ENCODE measurements at regions not wholly inside any gene's neighbourhood (a gene's known extent, or its start where the extent isn't known, plus 50 kb on each side); places are given as distances from the start of the nearest gene placed in this dataset.
"Not testable (repeated sequence)": the region's sequence is repeated elsewhere in the genome, so short reads cannot be mapped to it uniquely, and the experiment has no call there.

- H3K4me1 ChIP-seq: peaks cover 13% of the 10 kb centered on the region
- Mint-ChIP-seq H3K27me3 (ENCODE audit: insufficient read depth, low read depth) (peaks cover 17% of the 10 kb centered on the region), H3K4me3 (peak overlapping the region; percentile 48), H3K36me3 (no peaks in the 10 kb centered on the region), H3K27ac (peak overlapping the region; percentile 94), H3K4me1 (peaks cover 62% of the 10 kb centered on the region), H3K9me3 (no peaks in the 10 kb centered on the region)
- no peak for DNase-seq (ENCODE audit: low spot score)
- H3K27me3 ChIP-seq: no peaks in the 10 kb centered on the region
- no peaks in the 10 kb centered on the region for H3F3A ChIP-seq (ENCODE audit: low read depth)
- no peak overlapping the region for H3K9ac ChIP-seq
- no peak overlapping the region for H3K27ac ChIP-seq
- no peak overlapping the region for H3K4me2 ChIP-seq
- no peak overlapping the region for H3K4me3 ChIP-seq
- no peak overlapping the region for H2AFZ ChIP-seq (replicated peaks)
- H3K36me3 ChIP-seq: no peaks in the 10 kb centered on the region
- no peaks in the 10 kb centered on the region for H4K20me1 ChIP-seq (ENCODE audit: low read depth)
- H3K79me2 ChIP-seq (ENCODE audit: low read depth): no peaks in the 10 kb centered on the region
- TF ChIP-seq EZH2 (IDR thresholded peaks at IDR 0.05) (no peak), CTCF (IDR thresholded peaks at IDR 0.05) (no peak), EZH2phosphoT487 (IDR thresholded peaks at IDR 0.05) (no peak)
- H3K9me3 ChIP-seq (ENCODE audit: low read depth): no peaks in the 10 kb centered on the region
These were observed 446.6 kb downstream of the PTPRU start for GRCh38 chr1:29682919-29683295.

- Mint-ChIP-seq H3K9me3 (no peaks in the 10 kb centered on the region), H3K4me1 (peaks cover 57% of the 10 kb centered on the region), H3K27ac (peak overlapping the region; percentile 17), H3K27me3 (ENCODE audit: insufficient read depth, low read depth) (peaks cover 17% of the 10 kb centered on the region), H3K36me3 (no peaks in the 10 kb centered on the region), H3K4me3 (no peak overlapping the region)
- Histone ChIP-seq H3F3A (ENCODE audit: low read depth) (no peaks in the 10 kb centered on the region), H4K20me1 (ENCODE audit: low read depth) (no peaks in the 10 kb centered on the region), H2AFZ (replicated peaks) (no peak overlapping the region), H3K4me2 (no peak overlapping the region), H3K9me3 (ENCODE audit: low read depth) (no peaks in the 10 kb centered on the region), H3K4me3 (no peak overlapping the region), H3K79me2 (ENCODE audit: low read depth) (no peaks in the 10 kb centered on the region), H3K4me1 (peaks cover 10% of the 10 kb centered on the region), H3K27ac (no peak overlapping the region), H3K27me3 (no peaks in the 10 kb centered on the region), H3K36me3 (no peaks in the 10 kb centered on the region), H3K9ac (no peak overlapping the region)
- TF ChIP-seq CTCF (IDR thresholded peaks at IDR 0.05) (no peak), EZH2 (IDR thresholded peaks at IDR 0.05) (no peak), EZH2phosphoT487 (IDR thresholded peaks at IDR 0.05) (no peak)
- peak; percentile 23 for DNase-seq (ENCODE audit: low spot score)
These were observed 446.0 kb downstream of the PTPRU start for GRCh38 chr1:29682171-29682918.

DNA sequence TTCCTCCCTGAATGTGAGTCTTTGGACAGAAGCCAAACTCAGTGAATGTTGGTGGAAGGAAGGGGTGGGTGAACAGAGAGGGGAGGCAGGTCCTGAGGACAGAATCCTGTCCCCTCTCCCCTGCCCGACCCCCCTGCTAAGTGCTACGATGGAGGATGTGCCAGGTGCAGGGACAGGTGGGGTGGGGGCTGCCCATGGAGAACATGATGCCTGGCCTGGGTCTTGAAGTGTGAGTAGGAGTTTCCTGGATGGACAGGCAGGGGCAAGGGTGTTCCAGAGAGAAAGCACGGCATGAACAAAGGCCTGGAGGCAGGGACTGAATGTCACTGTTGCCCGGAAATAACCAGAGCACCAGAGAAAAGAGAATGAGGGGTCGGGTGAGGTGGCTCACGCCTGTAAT is 445.1 kb downstream of the PTPRU start:
- H4K20me1 ChIP-seq (ENCODE audit: low read depth); H3K4me3 ChIP-seq; H3K36me3 Mint-ChIP-seq; H3K9ac ChIP-seq; H3K27ac Mint-ChIP-seq; H3K27ac ChIP-seq; H3K4me2 ChIP-seq; H3K9me3 ChIP-seq (ENCODE audit: low read depth); H2AFZ ChIP-seq (replicated peaks); DNase-seq (ENCODE audit: low spot score); H3F3A ChIP-seq (ENCODE audit: low read depth); H3K79me2 ChIP-seq (ENCODE audit: low read depth); H3K27me3 ChIP-seq; H3K36me3 ChIP-seq; H3K9me3 Mint-ChIP-seq; H3K4me1 ChIP-seq: not testable (repeated sequence)
- H3K27me3 Mint-ChIP-seq (ENCODE audit: insufficient read depth, low read depth): peaks cover 15% of the 10 kb centered on the region
- peak overlapping the region; percentile 10 for H3K4me3 Mint-ChIP-seq
- peaks cover 54% of the 10 kb centered on the region for H3K4me1 Mint-ChIP-seq

- Histone ChIP-seq H2AFZ (replicated peaks) (no peak overlapping the region), H3F3A (ENCODE audit: low read depth) (no peaks in the 10 kb centered on the region), H3K27me3 (no peaks in the 10 kb centered on the region), H3K9me3 (ENCODE audit: low read depth) (no peaks in the 10 kb centered on the region), H4K20me1 (ENCODE audit: low read depth) (no peaks in the 10 kb centered on the region), H3K27ac (no peak overlapping the region), H3K36me3 (no peaks in the 10 kb centered on the region), H3K79me2 (ENCODE audit: low read depth) (no peaks in the 10 kb centered on the region), H3K4me1 (peaks cover 10% of the 10 kb centered on the region), H3K4me2 (no peak overlapping the region), H3K9ac (no peak overlapping the region), H3K4me3 (no peak overlapping the region)
- peaks cover 55% of the 10 kb centered on the region for H3K4me1 Mint-ChIP-seq
- no peaks in the 10 kb centered on the region for H3K36me3 Mint-ChIP-seq
- no peak for DNase-seq (ENCODE audit: low spot score)
- no peak overlapping the region for H3K4me3 Mint-ChIP-seq
- no peaks in the 10 kb centered on the region for H3K9me3 Mint-ChIP-seq
- peak overlapping the region; percentile 66 for H3K27ac Mint-ChIP-seq
- TF ChIP-seq EZH2phosphoT487 (IDR thresholded peaks at IDR 0.05) (no peak), CTCF (IDR thresholded peaks at IDR 0.05) (no peak), EZH2 (IDR thresholded peaks at IDR 0.05) (no peak)
- peaks cover 15% of the 10 kb centered on the region for H3K27me3 Mint-ChIP-seq (ENCODE audit: insufficient read depth, low read depth)
These were observed 443.7 kb downstream of the PTPRU start for GRCh38 chr1:29679828-29680558.

Data from neural progenitor cell (in vitro differentiated cells).